ENCODE measurements at regions not wholly inside any gene's neighbourhood (a gene's known extent, or its start where the extent isn't known, plus 50 kb on each side); places are given as distances from the start of the nearest gene placed in this dataset.
"Not testable (repeated sequence)": the region's sequence is repeated elsewhere in the genome, so short reads cannot be mapped to it uniquely, and the experiment has no call there.

DNA sequence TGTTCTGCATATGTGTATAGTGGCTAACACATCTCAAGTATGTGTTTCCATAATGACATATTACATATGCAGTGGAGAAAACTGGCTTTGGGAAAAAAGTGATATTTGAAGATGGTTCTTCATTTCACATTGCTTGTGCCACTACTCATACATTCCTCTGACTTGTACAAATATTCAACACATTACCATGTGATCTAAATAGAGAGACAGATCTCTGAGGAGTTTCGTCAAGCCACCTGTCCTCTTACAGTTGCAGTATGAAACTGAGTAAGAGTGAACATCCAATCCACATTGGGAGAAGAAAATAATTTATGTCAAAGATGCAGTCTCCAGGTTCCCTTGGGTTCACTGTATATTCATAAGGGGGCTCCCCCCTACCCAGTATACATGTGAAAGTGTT is 123.9 kb downstream of the KDR start:
- no peaks in the 10 kb centered on the region for H3K9me3 ChIP-seq
- H3K4me3 ChIP-seq (ENCODE audit: low read depth, low read length) = no peak overlapping the region
- H3K4me1 ChIP-seq = no peaks in the 10 kb centered on the region

DNA sequence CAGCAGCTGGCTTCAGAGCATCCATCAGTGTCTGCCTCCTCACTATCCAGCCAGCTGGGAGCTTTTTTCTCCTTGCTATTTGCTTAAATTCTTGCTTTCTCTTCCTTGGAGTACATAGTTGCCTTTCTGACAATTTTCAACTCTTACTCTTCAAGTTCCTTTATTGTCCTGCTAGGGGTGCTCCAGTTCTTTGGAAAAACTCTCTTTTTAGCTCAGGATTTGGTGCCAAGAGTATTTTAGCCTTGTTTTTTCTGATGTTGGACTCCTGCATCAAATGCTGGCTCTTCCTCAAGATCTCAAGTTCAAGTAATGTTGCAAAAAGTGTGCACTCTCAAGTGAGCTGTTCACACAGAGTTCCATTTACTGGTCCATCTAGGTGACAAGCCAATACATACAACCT is 126.4 kb downstream of the KDR start:
- H3K27me3 ChIP-seq = no peaks in the 10 kb centered on the region; the same call in 1 of the 2 replicates
- no peak overlapping the region for H3K4me3 ChIP-seq (ENCODE audit: low read depth, low read length)
- TF ChIP-seq, protein P1, sequence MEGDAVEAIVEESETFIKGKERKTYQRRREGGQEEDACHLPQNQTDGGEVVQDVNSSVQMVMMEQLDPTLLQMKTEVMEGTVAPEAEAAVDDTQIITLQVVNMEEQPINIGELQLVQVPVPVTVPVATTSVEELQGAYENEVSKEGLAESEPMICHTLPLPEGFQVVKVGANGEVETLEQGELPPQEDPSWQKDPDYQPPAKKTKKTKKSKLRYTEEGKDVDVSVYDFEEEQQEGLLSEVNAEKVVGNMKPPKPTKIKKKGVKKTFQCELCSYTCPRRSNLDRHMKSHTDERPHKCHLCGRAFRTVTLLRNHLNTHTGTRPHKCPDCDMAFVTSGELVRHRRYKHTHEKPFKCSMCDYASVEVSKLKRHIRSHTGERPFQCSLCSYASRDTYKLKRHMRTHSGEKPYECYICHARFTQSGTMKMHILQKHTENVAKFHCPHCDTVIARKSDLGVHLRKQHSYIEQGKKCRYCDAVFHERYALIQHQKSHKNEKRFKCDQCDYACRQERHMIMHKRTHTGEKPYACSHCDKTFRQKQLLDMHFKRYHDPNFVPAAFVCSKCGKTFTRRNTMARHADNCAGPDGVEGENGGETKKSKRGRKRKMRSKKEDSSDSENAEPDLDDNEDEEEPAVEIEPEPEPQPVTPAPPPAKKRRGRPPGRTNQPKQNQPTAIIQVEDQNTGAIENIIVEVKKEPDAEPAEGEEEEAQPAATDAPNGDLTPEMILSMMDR (IDR thresholded peaks at IDR 0.05; ENCODE audit: low read depth, low read length) = no peak
- no peaks in the 10 kb centered on the region for H3K36me3 ChIP-seq
- no peak for DNase-seq
- no peaks in the 10 kb centered on the region; the same call in 1 of the 2 replicates for H3K9me3 ChIP-seq
- no peaks in the 10 kb centered on the region for H3K4me1 ChIP-seq

More for the DNA sequence above, 123.9 kb downstream of the KDR start:
- Histone ChIP-seq H3K27me3 (no peaks in the 10 kb centered on the region; the same call in 1 of the 2 replicates), H3K36me3 (no peaks in the 10 kb centered on the region)
- TF ChIP-seq, protein P1 (IDR thresholded peaks at IDR 0.05; ENCODE audit: low read depth, low read length) = no peak
- no peak for DNase-seq

DNA sequence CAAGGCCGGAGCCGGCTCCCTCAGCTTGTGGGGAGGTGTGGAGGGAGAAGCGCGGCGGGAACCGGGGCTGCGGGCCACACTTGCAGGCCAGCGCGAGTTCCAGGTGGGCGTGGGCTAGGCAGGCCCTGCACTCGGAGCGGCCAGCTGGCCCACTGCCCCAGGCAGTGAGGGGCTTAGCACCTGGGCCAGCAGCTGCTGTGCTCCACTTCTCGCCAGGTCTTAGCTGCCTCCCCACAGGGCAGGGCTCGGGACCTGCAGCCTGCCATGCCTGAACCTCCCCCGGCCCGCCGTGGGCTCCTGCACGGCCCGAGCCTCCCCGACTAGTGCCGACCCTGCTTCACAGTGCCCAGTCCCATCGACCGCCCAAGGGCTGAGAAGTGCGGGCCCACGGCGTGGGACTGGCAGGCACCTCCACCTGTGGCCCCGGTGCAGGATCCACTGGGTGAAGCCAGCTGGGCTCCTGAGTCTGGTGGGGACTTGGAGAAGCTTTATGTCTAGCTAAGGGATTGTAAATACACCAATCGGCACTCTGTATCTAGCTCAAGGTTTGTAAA is 131.8 kb downstream of the KDR start:
- not testable (repeated sequence) for DNase-seq; H3K9me3 ChIP-seq; H3K27me3 ChIP-seq; H3K4me1 ChIP-seq; H3K4me3 ChIP-seq (ENCODE audit: low read depth, low read length); H3K36me3 ChIP-seq

DNA sequence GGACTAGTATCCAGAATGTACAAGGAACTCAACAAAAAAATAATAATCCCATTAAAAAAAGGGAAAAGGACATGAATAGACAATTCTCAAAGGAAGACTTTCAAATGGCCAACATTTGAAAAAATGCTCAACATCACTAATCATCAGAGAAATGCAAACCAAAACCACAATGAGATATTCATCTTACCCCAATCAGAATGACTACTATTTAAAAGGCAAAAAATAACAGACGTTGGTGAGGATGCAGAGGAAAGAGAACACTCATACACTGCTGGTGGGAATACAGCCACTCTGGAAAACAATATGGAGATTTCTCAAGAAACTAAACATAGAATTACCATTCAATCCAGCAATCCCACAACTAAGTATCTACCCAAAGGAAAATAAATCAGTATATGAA is 133.1 kb downstream of the KDR start:
- H3K9me3 ChIP-seq = no peaks in the 10 kb centered on the region; the same call in 1 of the 2 replicates
- no peaks in the 10 kb centered on the region for H3K27me3 ChIP-seq
- H3K4me1 ChIP-seq = no peaks in the 10 kb centered on the region
- no peaks in the 10 kb centered on the region for H3K36me3 ChIP-seq
- TF ChIP-seq, protein P1 (IDR thresholded peaks at IDR 0.05; ENCODE audit: low read depth, low read length) = no peak
- no peak for DNase-seq
- H3K4me3 ChIP-seq (ENCODE audit: low read depth, low read length) = no peak overlapping the region

DNA sequence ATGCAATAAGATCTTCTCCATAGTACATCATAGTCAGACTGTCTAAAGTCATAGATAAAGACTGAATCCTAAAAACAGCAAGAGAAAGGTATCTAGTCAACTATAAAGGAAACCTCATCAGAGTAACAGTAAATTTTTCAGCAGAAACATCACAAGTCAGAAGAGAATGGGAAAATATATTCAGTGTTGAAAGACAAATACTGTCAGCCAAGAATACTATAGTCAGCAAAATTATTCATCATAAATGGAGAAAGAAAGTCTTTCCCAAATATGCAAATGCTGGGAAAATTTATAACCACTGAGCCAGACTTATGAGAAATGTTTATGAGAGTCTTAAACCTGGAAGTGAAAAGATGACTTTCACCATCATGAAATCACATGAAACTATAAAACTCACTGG is 136.7 kb downstream of the KDR start:
- no peaks in the 10 kb centered on the region for H3K36me3 ChIP-seq
- TF ChIP-seq, protein P1 (IDR thresholded peaks at IDR 0.05; ENCODE audit: low read depth, low read length) = no peak
- H3K4me1 ChIP-seq = no peaks in the 10 kb centered on the region
- no peak overlapping the region for H3K4me3 ChIP-seq (ENCODE audit: low read depth, low read length)
- DNase-seq = no peak
- H3K27me3 ChIP-seq = no peaks in the 10 kb centered on the region
- no peaks in the 10 kb centered on the region for H3K9me3 ChIP-seq

DNA sequence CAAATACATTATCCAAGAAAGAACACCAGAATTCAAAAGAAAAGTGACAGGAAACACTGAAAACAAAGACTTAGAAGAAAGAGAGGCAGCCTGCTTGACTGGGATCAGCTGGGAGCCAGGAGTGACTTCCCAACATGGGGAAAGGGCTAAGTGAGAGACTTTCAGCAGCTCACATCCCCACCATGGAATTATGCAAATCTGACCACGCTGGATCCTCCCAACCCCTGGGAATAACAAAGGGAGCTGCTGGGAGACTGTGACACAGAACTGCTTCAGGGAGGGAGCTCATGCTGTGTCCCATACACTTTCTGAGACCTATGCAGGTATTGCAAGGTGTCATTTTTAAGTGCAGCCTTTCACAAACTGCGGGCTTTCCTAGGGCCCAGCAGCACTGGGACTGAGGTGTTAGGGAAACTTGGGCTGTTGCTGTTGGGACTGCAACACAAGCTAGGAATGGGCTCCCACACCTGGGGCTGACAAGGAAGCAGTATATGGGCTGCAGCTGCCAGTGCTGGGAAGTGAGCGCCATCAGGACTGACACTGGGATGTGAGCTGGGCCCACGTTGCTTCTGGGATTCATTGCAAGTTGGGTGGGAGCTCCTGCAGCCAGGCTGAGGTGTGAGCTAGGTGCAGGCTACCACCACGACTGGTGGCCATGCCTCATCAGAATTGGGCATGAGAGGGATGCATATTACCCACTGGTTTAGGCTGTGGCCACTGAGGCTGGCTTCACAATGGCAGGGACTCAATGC is 139.1 kb downstream of the KDR start:
- TF ChIP-seq, protein P1 (IDR thresholded peaks at IDR 0.05; ENCODE audit: low read depth, low read length) = no peak
- H3K4me3 ChIP-seq (ENCODE audit: low read depth, low read length) = no peak overlapping the region
- no peaks in the 10 kb centered on the region for H3K4me1 ChIP-seq
- H3K9me3 ChIP-seq = no peaks in the 10 kb centered on the region
- DNase-seq = no peak
- H3K36me3 ChIP-seq = no peaks in the 10 kb centered on the region
- no peaks in the 10 kb centered on the region for H3K27me3 ChIP-seq

Data from BE2C (cell line).